GM12875 (cell line): ENCODE measurements at regions not wholly inside any gene's neighbourhood (a gene's known extent, or its start where the extent isn't known, plus 50 kb on each side); places are given as distances from the start of the nearest gene placed in this dataset.

Experiments used
- H3K4me3 ChIP-seq: one replicate; pipeline ENCODE4 v1.5.1; 2011; ENCODE audit warnings: low read depth, low read length, control low read depth
- CTCF ChIP-seq: IDR thresholded peaks from 2 replicates; pipeline ENCODE4 v1.5.1; 2011; ENCODE audit warnings: low read depth, mild to moderate bottlenecking, control low read depth, inconsistent platforms, low read length, moderate library complexity, borderline replicate concordance; ENCODE audit not compliant: insufficient read depth

- TF ChIP-seq CTCF: no peak
- no peak overlapping the region for H3K4me3 ChIP-seq
Observed at GRCh38 chr5:173735184-173735583, 118.7 kb upstream of the BOD1 start.

- H3K4me3 ChIP-seq: no peak overlapping the region
- no peak for TF ChIP-seq CTCF
Observed at GRCh38 chr5:173735691-173736090, 119.2 kb upstream of the BOD1 start.

GRCh38 chr5:173736374-173736773, 119.9 kb upstream of the BOD1 start:
- no peak overlapping the region for H3K4me3 ChIP-seq
- TF ChIP-seq CTCF: no peak

- H3K4me3 ChIP-seq: no peak overlapping the region
- TF ChIP-seq CTCF: no peak
Observed at GRCh38 chr5:173736923-173737412, 120.5 kb upstream of the BOD1 start.

GRCh38 chr5:173739741-173740140, 123.3 kb upstream of the BOD1 start:
- H3K4me3 ChIP-seq: no peak overlapping the region
- no peak for TF ChIP-seq CTCF

- no peak overlapping the region for H3K4me3 ChIP-seq
- no peak for TF ChIP-seq CTCF
Observed at GRCh38 chr5:173740400-173740799, 124.0 kb upstream of the BOD1 start.

- no peak for TF ChIP-seq CTCF
- H3K4me3 ChIP-seq: no peak overlapping the region
Observed at GRCh38 chr5:173741087-173741486, 124.6 kb upstream of the BOD1 start.
